ENCODE measurements at regions not wholly inside any gene's neighbourhood (a gene's known extent, or its start where the extent isn't known, plus 50 kb on each side); places are given as distances from the start of the nearest gene placed in this dataset.

GRCh38 chr5:67366276-67366675 is 169.7 kb upstream of the CD180 start:
- TF ChIP-seq CTCF (IDR thresholded peaks at IDR 0.05) (no peak), POLR2A (IDR thresholded peaks at IDR 0.05) (no peak)

Measured in Peyer's patch (tissue), 4 donors.